SHP77 treated with DMSO at 0.1 percent for 48 hours (cell line): ENCODE measurements at regions not wholly inside any gene's neighbourhood (a gene's known extent, or its start where the extent isn't known, plus 50 kb on each side); places are given as distances from the start of the nearest gene placed in this dataset.
"Not testable (repeated sequence)": the region's sequence is repeated elsewhere in the genome, so short reads cannot be mapped to it uniquely, and the experiment has no call there.

Experiments used
- DNase-seq: peaks from one replicate; lab custom pipeline; 2025; lab: John Stamatoyannopoulos, UW

- DNase-seq, result no peak
These were observed 93.6 kb downstream of the WTIP start for GRCh38 chr19:34575206-34575605.

GRCh38 chr19:34574704-34575103 lies 93.1 kb downstream of the WTIP start:
- no peak for DNase-seq

- no peak for DNase-seq
These were observed 91.8 kb downstream of the WTIP start for GRCh38 chr19:34573226-34573864.

GRCh38 chr19:34570140-34570539 lies 88.6 kb downstream of the WTIP start:
- DNase-seq, result not testable (repeated sequence)

DNA sequence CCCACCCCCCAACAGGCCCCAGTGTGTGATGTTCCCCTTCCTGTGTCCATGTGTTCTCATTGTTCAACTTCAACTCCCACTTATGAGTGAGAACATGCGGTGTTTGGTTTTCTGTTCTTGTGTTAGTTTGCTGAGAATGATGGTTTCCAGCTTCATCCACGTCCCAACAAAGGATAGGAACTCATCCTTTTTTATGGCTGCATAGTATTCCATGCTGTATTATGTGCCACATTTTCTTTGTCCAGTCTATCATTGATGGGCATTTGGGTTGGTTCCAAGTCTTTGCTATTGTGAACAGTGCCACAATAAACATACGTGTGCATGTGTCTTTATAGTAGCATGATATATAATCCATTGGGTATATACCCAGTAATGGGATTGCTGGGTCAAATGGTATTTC lies 80.8 kb downstream of the WTIP start:
- DNase-seq, result not testable (repeated sequence)
